HT-29 (cell line): ENCODE measurements at regions not wholly inside any gene's neighbourhood (a gene's known extent, or its start where the extent isn't known, plus 50 kb on each side); places are given as distances from the start of the nearest gene placed in this dataset. TPM values are rescaled to one million over a fixed set of nuclear protein-coding genes. Genes with fewer than 3 reads are reported as not detected.

Experiments
- DNase-seq: peaks from one replicate; pipeline ENCODE4 v3.0.0-alpha.2; 2015; ENCODE audit warnings: low spot score
- small RNA-seq: library from RNA; depleted of rRNA; stranded (forward); fragments of <200 nt; gene quantifications from one replicate; pipeline ENCODE3, GENCODE V24; 2014

- DNase-seq, result no peak
These were observed 196.6 kb downstream of the RAB11FIP4 start for GRCh38 chr17:31588034-31588433.

Small RNA genes in the stretch of these regions (small RNA-seq; reads per million reads assigned to genes)
- gene AC007923.3, result not detected
- gene RNU6-1134P, result not detected
